ENCODE measurements at regions not wholly inside any gene's neighbourhood (a gene's known extent, or its start where the extent isn't known, plus 50 kb on each side); places are given as distances from the start of the nearest gene placed in this dataset.

- Histone ChIP-seq H3K27ac (no peak overlapping the region), H3K4me3 (no peak overlapping the region)
- TF ChIP-seq CTCF (IDR thresholded peaks at IDR 0.05), result no peak
- no peak for DNase-seq (ENCODE audit: low spot score)
Observed at GRCh38 chrX:63929608-63930007, 144.6 kb upstream of the ARHGEF9 start.

- TF ChIP-seq CTCF (IDR thresholded peaks at IDR 0.05), result no peak
- H3K4me3 ChIP-seq, result no peak overlapping the region
- DNase-seq (ENCODE audit: low spot score), result no peak
- H3K27ac ChIP-seq, result no peak overlapping the region
Observed at GRCh38 chrX:63927848-63928247, 142.8 kb upstream of the ARHGEF9 start.

- peak overlapping the region; percentile 23 to 67 for H3K27ac ChIP-seq
- no peak overlapping the region for H3K4me3 ChIP-seq
- TF ChIP-seq CTCF (IDR thresholded peaks at IDR 0.05), result no peak
- DNase-seq (ENCODE audit: low spot score), result no peak
Observed at GRCh38 chrX:63922221-63922620, 137.2 kb upstream of the ARHGEF9 start.

GRCh38 chrX:63920875-63921274 is 135.9 kb upstream of the ARHGEF9 start:
- Histone ChIP-seq H3K4me3 (no peak overlapping the region), H3K27ac (peak overlapping the region in 1 of 2 donors; percentile 67)
- DNase-seq (ENCODE audit: low spot score), result no peak
- no peak for TF ChIP-seq CTCF (IDR thresholded peaks at IDR 0.05)

- TF ChIP-seq CTCF (IDR thresholded peaks at IDR 0.05), result no peak
- peak overlapping the region in 1 of 2 donors; percentile 11 for H3K27ac ChIP-seq
- DNase-seq (ENCODE audit: low spot score), result no peak
- no peak overlapping the region for H3K4me3 ChIP-seq
Observed at GRCh38 chrX:63919081-63919480, 134.1 kb upstream of the ARHGEF9 start.

GRCh38 chrX:63918611-63919010 is 133.6 kb upstream of the ARHGEF9 start:
- no peak for TF ChIP-seq CTCF (IDR thresholded peaks at IDR 0.05)
- DNase-seq (ENCODE audit: low spot score), result no peak
- H3K27ac ChIP-seq, result peak overlapping the region in 1 of 2 donors; percentile 11
- no peak overlapping the region for H3K4me3 ChIP-seq

GRCh38 chrX:63917296-63917695 is 132.3 kb upstream of the ARHGEF9 start:
- no peak for TF ChIP-seq CTCF (IDR thresholded peaks at IDR 0.05)
- no peak overlapping the region for H3K27ac ChIP-seq
- no peak overlapping the region for H3K4me3 ChIP-seq
- DNase-seq (ENCODE audit: low spot score), result no peak
